NB4 (cell line): ENCODE measurements at regions not wholly inside any gene's neighbourhood (a gene's known extent, or its start where the extent isn't known, plus 50 kb on each side); places are given as distances from the start of the nearest gene placed in this dataset.

Experiments
- CTCF ChIP-seq: IDR thresholded peaks from one replicate; pipeline ENCODE4 v1.5.1; 2012; ENCODE audit warnings: low read depth, low read length
- MAX ChIP-seq: IDR thresholded peaks from 2 replicates; pipeline ENCODE4 v1.6.1; 2011; ENCODE audit warnings: low read depth, low read length
- POLR2A ChIP-seq: IDR thresholded peaks from 2 replicates; pipeline ENCODE4 v1.6.1; 2011; ENCODE audit warnings: mild to moderate bottlenecking; ENCODE audit not compliant: insufficient read length; ENCODE audit errors: extremely low read depth

GRCh38 chr11:90392692-90393091 lies 169.8 kb upstream of the CHORDC1 start:
- TF ChIP-seq POLR2A, result no peak
- TF ChIP-seq CTCF, result no peak
- TF ChIP-seq MAX, result no peak
